ENCODE measurements at regions not wholly inside any gene's neighbourhood (a gene's known extent, or its start where the extent isn't known, plus 50 kb on each side); places are given as distances from the start of the nearest gene placed in this dataset.

- no peak for TF ChIP-seq CTCF (IDR thresholded peaks at IDR 0.05)
- no peak for TF ChIP-seq EP300 (IDR thresholded peaks at IDR 0.05)
- no peak for TF ChIP-seq POLR2A (IDR thresholded peaks at IDR 0.05)
Measured at GRCh38 chr16:35543486-35543885, 2084.1 kb downstream of the TP53TG3F start.
